ENCODE measurements at regions not wholly inside any gene's neighbourhood (a gene's known extent, or its start where the extent isn't known, plus 50 kb on each side); places are given as distances from the start of the nearest gene placed in this dataset.

- DNase-seq: no peak
These were observed 190.5 kb downstream of the GAS1 start for GRCh38 chr9:86756576-86757381.

GRCh38 chr9:86755561-86755941 lies 191.8 kb downstream of the GAS1 start:
- DNase-seq: no peak

GRCh38 chr9:86754581-86755560 lies 192.4 kb downstream of the GAS1 start:
- DNase-seq: no peak

GRCh38 chr9:86753836-86754235 lies 193.5 kb downstream of the GAS1 start:
- no peak for DNase-seq

DNA sequence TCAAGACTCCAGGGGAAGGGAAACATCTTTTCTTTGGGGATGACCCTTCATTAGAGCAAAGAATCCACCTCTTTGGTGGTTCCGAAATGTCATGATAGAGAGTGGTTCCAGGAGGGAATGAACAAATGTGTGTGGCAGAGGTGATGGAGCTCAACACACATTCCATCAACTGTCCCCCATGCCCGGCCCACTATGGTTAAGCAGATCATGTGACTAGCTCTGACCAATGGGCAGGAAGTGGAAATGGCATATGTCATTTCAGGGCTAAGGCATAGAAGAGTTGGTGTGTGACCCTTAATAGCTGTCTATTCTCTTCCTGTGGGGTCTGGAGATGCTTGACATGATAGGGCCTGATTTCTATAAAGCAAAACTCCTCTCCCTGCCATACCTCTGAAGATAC lies 194.6 kb downstream of the GAS1 start:
- no peak for DNase-seq

- DNase-seq: no peak
These were observed 195.3 kb downstream of the GAS1 start for GRCh38 chr9:86751956-86752355.

DNA sequence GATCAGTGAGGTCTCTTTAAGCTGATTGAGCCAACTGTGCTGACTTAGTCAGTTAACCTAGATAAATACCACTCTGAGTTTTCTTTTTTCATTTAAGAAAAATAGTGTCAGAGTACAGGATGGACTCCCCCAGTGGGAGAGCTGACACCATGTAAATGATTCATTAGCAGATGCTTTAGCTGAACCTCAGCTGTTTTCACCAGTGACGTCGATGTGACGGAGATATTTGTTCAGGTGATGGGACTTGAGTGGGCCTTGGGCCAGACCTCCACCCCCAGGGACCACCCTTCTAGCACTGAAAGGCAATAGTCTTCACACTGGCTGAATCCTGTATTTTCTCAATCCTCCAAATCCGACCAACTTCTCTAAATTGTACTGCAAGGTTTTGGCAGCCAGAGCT lies 196.1 kb downstream of the GAS1 start:
- no peak for DNase-seq

- no peak for DNase-seq
These were observed 197.4 kb downstream of the GAS1 start for GRCh38 chr9:86749894-86750255.

GRCh38 chr9:86749161-86749893 lies 198.0 kb downstream of the GAS1 start:
- no peak for DNase-seq

DNA sequence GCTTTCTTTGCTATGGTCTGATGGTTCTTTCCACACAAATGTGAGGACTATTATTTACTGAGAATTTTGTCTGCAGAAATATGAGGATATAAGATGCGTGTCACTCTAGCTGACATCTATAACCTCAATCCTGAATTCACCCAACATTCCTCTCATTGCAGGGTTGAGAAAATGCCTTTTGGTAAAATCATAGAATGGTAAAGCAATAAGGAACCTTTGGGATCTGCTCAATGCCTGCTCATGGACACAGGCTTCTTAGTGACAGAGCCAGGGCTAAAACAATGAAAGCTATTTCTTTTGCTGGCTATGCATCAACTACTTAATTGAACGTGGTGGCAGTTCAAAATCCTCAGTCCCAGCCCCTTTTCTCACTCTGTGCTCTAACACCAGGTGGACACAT lies 199.6 kb downstream of the GAS1 start:
- no peak for DNase-seq

- DNase-seq: no peak
These were observed 205.7 kb downstream of the GAS1 start for GRCh38 chr9:86741311-86742208.

- DNase-seq: no peak
These were observed 211.4 kb downstream of the GAS1 start for GRCh38 chr9:86735772-86736458.

DNA sequence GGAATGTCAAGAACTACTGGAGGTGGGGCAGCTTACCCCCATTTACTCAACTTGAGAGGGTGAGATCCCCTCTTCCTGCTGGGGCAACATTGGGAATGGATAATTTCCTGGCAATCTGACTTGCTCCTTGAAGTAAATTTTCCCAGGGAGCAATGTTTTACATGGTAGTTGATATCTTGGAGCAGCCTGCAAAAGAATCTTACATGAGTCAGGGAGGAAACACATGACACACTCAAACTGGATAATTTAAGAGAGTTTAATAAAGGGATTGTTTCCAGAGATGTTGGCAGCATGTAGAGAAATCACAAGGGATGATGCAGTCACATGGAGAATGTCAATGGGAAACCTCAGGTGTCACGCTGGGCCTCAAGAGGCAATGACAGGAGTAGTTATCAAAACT lies 212.5 kb downstream of the GAS1 start:
- DNase-seq: no peak

DNA sequence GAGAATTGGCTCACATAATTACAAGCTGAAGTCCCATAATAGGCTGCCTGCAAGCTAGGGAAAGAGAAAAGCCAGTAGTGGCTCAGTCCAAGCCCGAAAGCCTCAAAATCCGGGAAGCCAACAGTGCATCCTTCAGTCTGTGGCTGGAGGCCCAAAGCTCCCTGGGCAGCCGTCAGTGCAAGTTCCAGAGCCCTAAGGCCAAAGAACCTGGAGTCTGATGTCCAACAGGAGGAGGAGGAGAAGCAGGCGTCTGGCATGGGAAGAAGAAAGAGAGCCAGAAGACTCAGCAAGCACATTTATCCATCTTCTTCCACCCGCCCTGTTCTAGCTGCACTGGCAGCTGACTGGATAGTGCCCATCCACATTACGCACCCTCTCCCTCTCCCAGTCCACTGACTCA lies 213.4 kb downstream of the GAS1 start:
- DNase-seq: no peak

- DNase-seq: no peak
These were observed 214.7 kb downstream of the GAS1 start for GRCh38 chr9:86732514-86733171.

- DNase-seq: no peak
These were observed 215.7 kb downstream of the GAS1 start for GRCh38 chr9:86731511-86732063.

- no peak for DNase-seq
These were observed 217.0 kb downstream of the GAS1 start for GRCh38 chr9:86730163-86730928.

DNA sequence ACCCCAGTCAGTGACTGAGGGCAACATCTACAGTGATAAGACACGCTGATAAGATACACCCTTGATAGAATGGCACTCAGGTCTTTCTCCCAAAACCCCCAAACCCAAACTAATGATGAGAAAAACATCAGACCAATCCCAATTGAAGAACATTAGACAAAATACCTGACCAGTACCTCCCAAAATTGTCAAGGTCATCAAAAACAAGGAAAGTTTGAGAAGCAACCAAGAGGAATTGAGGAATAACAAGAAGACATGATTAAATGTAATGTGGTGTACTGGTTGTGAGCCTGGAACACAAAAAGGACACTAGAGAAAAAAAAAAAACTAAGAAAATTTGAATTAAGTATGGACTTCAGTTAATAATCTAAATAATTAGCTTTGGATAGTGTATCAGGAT lies 222.8 kb downstream of the GAS1 start:
- DNase-seq: no peak

DNA sequence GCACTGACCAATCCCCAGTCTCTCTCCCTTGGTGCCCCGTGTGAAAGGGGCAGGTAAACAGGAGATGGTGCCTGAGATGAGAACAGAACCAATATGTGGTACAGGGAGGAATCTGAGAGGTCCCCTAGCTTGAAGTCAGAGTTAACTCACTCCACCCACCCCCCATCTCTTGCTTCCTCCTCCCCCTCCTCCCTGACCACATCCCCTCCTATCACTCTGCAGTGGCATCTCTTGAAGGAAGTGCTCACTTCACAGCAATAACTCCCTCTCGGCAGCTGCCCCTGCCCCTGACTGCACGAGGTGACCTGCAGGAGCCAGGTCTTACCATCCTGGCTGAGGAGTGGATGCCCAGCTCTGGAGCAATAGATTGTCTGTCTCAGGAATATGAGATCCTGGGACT lies 224.0 kb downstream of the GAS1 start:
- DNase-seq: no peak

DNA sequence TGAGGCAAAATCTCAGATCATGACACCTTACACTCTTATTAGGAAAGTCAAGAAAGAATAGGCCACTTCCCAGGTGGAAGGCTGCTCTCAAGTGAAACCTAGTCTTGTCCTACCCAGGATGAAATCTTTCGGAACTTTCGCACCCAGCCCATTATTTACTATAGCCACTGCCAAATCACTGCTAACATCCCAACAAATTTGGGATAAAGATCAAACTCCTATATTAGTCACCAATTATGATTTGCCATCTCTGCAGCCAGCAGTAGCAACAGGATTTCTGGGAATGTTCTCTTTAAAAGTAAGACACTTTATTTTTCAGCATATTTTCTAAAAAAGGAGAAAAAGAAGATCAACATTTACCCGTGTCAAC lies 224.6 kb downstream of the GAS1 start:
- no peak for DNase-seq

Measured in activated naive CD4-positive, alpha-beta T cell treated with Interleukin-2 at 50 U/mL for 16 hours (primary cell).